H1 (cell line): ENCODE measurements at regions not wholly inside any gene's neighbourhood (a gene's known extent, or its start where the extent isn't known, plus 50 kb on each side); places are given as distances from the start of the nearest gene placed in this dataset.

Source experiments
- CTCF ChIA-PET: fragments of 300-600 bp; sonication (Branson Sonifier 250); formaldehyde crosslinking; loops from one replicate; lab custom pipeline; 2021; ENCODE audit not compliant: partially characterized antibody; lab: Charles Lee
- POLR2A ChIA-PET: fragments of 300-600 bp; sonication (Branson Sonifier 250); formaldehyde crosslinking; loops from one replicate; lab custom pipeline; 2021; ENCODE audit warnings: inconsistent platforms; ENCODE audit not compliant: partially characterized antibody; lab: Charles Lee
- DNase-seq, 2 experiments: peaks; one replicate each; pipeline versions ENCODE4 v3.0.0 to v3.0.0-alpha.2; 2010 to 2022; ENCODE audit warnings: low spot score in 2 of 2, low read depth in 1 of 2, mixed read lengths in 1 of 2
- FAIRE-seq: peaks from 2 replicates; lab custom pipeline; 2011; peaks lifted over from hg19 to GRCh38; lab: Jason Lieb, UNC
- H2AFZ ChIP-seq: 2 replicates; pipeline ENCODE4 v1.8.1; 2012; ENCODE audit warnings: low read length, inconsistent platforms
- H2AK5ac ChIP-seq: 2 replicates; pipeline ENCODE4 v1.6.1; 2013; ENCODE audit warnings: low read depth, low read length
- H2BK120ac ChIP-seq: replicated peaks from 2 replicates; pipeline ENCODE3; 2013; ENCODE audit warnings: low read depth, low read length, inconsistent platforms
- H2BK12ac ChIP-seq: 2 replicates; pipeline ENCODE4 v1.6.1; 2013; ENCODE audit warnings: low read depth, low read length
- H2BK15ac ChIP-seq: 2 replicates; pipeline ENCODE4 v1.6.1; 2013; ENCODE audit warnings: low read length
- H2BK20ac ChIP-seq: 2 replicates; pipeline ENCODE4 v1.6.1; 2013; ENCODE audit warnings: low read length
- H2BK5ac ChIP-seq: 2 replicates; pipeline ENCODE4 v1.6.1; 2013; ENCODE audit warnings: low read depth, low read length
- H3K14ac ChIP-seq: 2 replicates; pipeline ENCODE4 v1.6.1; 2013; ENCODE audit warnings: inconsistent platforms; ENCODE audit not compliant: insufficient read length
- H3K18ac ChIP-seq: 2 replicates; pipeline ENCODE4 v1.6.1; 2013; ENCODE audit warnings: low read length; ENCODE audit errors: extremely low read depth
- H3K23ac ChIP-seq: 2 replicates; pipeline ENCODE4 v1.6.1; 2013; ENCODE audit warnings: inconsistent platforms; ENCODE audit not compliant: insufficient read length
- H3K23me2 ChIP-seq: 2 replicates; pipeline ENCODE4 v1.6.1; 2013; ENCODE audit warnings: low read depth, low read length
- H3K27ac ChIP-seq: 2 replicates; pipeline ENCODE4 v1.6.1; 2011; ENCODE audit warnings: low read depth, low read length, inconsistent platforms
- H3K27me3 ChIP-seq, 4 experiments: replicated peaks in 1 of 4; 1 replicate in 1 of 4; 2 replicates in 3 of 4; pipeline versions ENCODE4 v1.6.1 to v1.8.1; 2011 to 2013; ENCODE audit warnings: low read length in 3 of 4, mild to moderate bottlenecking in 3 of 4, inconsistent platforms in 2 of 4, mixed read lengths in 2 of 4, moderate library complexity in 1 of 4; ENCODE audit not compliant: control insufficient read depth in 3 of 4, insufficient read depth in 3 of 4; ENCODE audit errors: extremely low read depth in 1 of 4
- H3K36me3 ChIP-seq, 4 experiments: 2 replicates each; pipeline versions ENCODE4 v1.6.1 to v1.8.1; 2011 to 2013; ENCODE audit warnings: mild to moderate bottlenecking in 4 of 4, low read length in 3 of 4, moderate library complexity in 2 of 4, control low read depth in 1 of 4, inconsistent platforms in 1 of 4; ENCODE audit not compliant: insufficient read depth in 4 of 4, control insufficient read depth in 2 of 4
- H3K4ac ChIP-seq: replicated peaks from 2 replicates; pipeline ENCODE3; 2013; ENCODE audit warnings: low read length, low read depth, mixed read lengths, inconsistent platforms; ENCODE audit not compliant: insufficient read length
- H3K4me1 ChIP-seq, 4 experiments: replicated peaks in 1 of 4; 1 replicate in 1 of 4; 2 replicates in 3 of 4; pipeline versions ENCODE4 v1.6.1 to v1.8.1; 2011 to 2013; ENCODE audit warnings: low read length in 3 of 4, inconsistent platforms in 2 of 4, mixed read lengths in 1 of 4; ENCODE audit not compliant: insufficient read depth in 4 of 4, control insufficient read depth in 3 of 4
- H3K4me2 ChIP-seq, 2 experiments: 2 replicates each; pipeline versions ENCODE4 v1.6.1 to v1.8.1; 2011 to 2013; ENCODE audit warnings: low read depth in 2 of 2, low read length in 2 of 2, control low read depth in 1 of 2, inconsistent platforms in 1 of 2, mild to moderate bottlenecking in 1 of 2; ENCODE audit not compliant: insufficient read depth in 1 of 2
- H3K4me3 ChIP-seq, 4 experiments: fragments of 200-600, 300-600 bp in 1 of 4; sonication (generic), shearing (Covaris generic), sonication (Bioruptor Twin) in 1 of 4; 2 replicates each; pipeline versions ENCODE4 v1.5.1 to v1.8.1; 2011 to 2016; ENCODE audit warnings: low read length in 4 of 4, low read depth in 3 of 4, control low read depth in 2 of 4, inconsistent platforms in 2 of 4, mild to moderate bottlenecking in 2 of 4, mixed read lengths in 1 of 4, moderate library complexity in 1 of 4; ENCODE audit not compliant: insufficient read depth in 2 of 4; ENCODE audit errors: extremely low read depth in 1 of 4
- H3K56ac ChIP-seq: replicated peaks from 2 replicates; pipeline ENCODE3; 2013; ENCODE audit warnings: low read depth, mild to moderate bottlenecking, mixed read lengths, low read length, inconsistent platforms; ENCODE audit not compliant: insufficient read length
- H3K79me1 ChIP-seq: 2 replicates; pipeline ENCODE4 v1.6.1; 2013; ENCODE audit warnings: low read depth, low read length, control low read depth
- H3K79me2 ChIP-seq, 2 experiments: 2 replicates each; pipeline versions ENCODE4 v1.6.1 to v1.8.1; 2012 to 2013; ENCODE audit warnings: low read length in 2 of 2, mild to moderate bottlenecking in 2 of 2, inconsistent platforms in 1 of 2; ENCODE audit not compliant: insufficient read depth in 2 of 2, control insufficient read depth in 1 of 2
- H3K9ac ChIP-seq, 4 experiments: replicated peaks in 1 of 4; 1 replicate in 1 of 4; 2 replicates in 3 of 4; pipeline versions ENCODE4 v1.6.1 to v1.8.1; 2011 to 2013; ENCODE audit warnings: low read depth in 3 of 4, low read length in 3 of 4, control low read depth in 2 of 4, mild to moderate bottlenecking in 2 of 4, moderate library complexity in 2 of 4, inconsistent platforms in 1 of 4; ENCODE audit errors: extremely low read depth in 1 of 4
- H3K9me3 ChIP-seq, 2 experiments: 2 replicates each; pipeline versions ENCODE4 v1.6.1 to v1.8.1; 2012 to 2013; ENCODE audit warnings: mild to moderate bottlenecking in 2 of 2, moderate library complexity in 2 of 2, control low read depth in 1 of 2, inconsistent platforms in 1 of 2, low read depth in 1 of 2, low read length in 1 of 2, mixed read lengths in 1 of 2; ENCODE audit not compliant: insufficient read depth in 2 of 2
- H4K20me1 ChIP-seq, 2 experiments: replicated peaks in 1 of 2; 2 replicates each; pipeline versions ENCODE3 to v1.8.1; 2011 to 2013; ENCODE audit warnings: inconsistent platforms in 2 of 2, low read length in 2 of 2, mild to moderate bottlenecking in 1 of 2; ENCODE audit not compliant: insufficient read depth in 2 of 2, control insufficient read depth in 1 of 2
- H4K5ac ChIP-seq: 2 replicates; pipeline ENCODE4 v1.6.1; 2013; ENCODE audit warnings: low read length, low read depth, mixed read lengths, inconsistent platforms; ENCODE audit not compliant: insufficient read length
- H4K8ac ChIP-seq: 2 replicates; pipeline ENCODE4 v1.8.0; 2013; ENCODE audit warnings: mild to moderate bottlenecking, moderate library complexity, low read length, inconsistent platforms; ENCODE audit not compliant: insufficient read depth; ENCODE audit errors: extremely low read depth
- H4K91ac ChIP-seq: replicated peaks from 2 replicates; pipeline ENCODE3; 2013; ENCODE audit warnings: low read length, mixed read lengths, inconsistent platforms; ENCODE audit not compliant: insufficient read length
- JUN ChIP-seq: IDR thresholded peaks from 2 replicates; pipeline ENCODE4 v1.6.1; 2011; ENCODE audit warnings: low read depth, mild to moderate bottlenecking, improper control_type of control experiment, low read length
- MAFK ChIP-seq: IDR thresholded peaks from 2 replicates; pipeline ENCODE4 v1.6.1; 2012; ENCODE audit warnings: low read depth, mild to moderate bottlenecking, improper control_type of control experiment, low read length
- WGBS, 2 experiments: shearing (Covaris generic) in 1 of 2; methylation state at CpG; one replicate each; pipeline versions ENCODE4 v1.1.6 to v1.1.7; 2013 to 2015; ENCODE audit warnings: low lambda C conversion rate in 2 of 2, mixed read lengths in 2 of 2, inconsistent platforms in 1 of 2, low coverage in 1 of 2, missing lambda C conversion rate in 1 of 2; ENCODE audit not compliant: insufficient replicate concordance in 2 of 2, insufficient coverage in 1 of 2, insufficient read length in 1 of 2; ENCODE audit errors: extremely low coverage in 1 of 2, missing lambda C conversion rate in 1 of 2; 5-methylcytosine and 5-hydroxymethylcytosine counted together

DNA sequence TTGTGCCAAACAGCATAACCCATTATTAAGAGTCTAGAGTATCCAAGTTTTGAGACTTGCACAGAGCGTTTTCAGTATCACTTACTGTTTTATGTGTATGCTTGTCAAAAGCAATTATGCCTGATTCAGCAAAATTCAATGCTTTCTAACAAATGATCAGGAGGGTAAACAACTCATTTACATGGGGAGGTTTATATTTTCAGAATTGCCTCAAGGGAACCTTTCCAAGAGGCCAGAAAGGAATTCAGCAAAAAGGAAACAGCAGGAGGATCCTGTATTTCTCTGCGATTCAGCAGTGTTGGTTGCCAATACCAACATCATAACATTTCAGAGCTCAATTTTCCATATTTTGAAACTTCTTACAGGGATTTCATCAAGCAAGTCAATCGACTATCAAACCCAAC is 69.3 kb upstream of the DAB2 start:
- H3K56ac ChIP-seq = no peak overlapping the region
- H3K9me3 ChIP-seq = no peaks in the 10 kb centered on the region
- peak; percentile 76; the same call in 1 of the 2 replicates for TF ChIP-seq MAFK
- no peak for TF ChIP-seq JUN
- H3K9ac ChIP-seq = no peak overlapping the region
- H4K8ac ChIP-seq = no peak overlapping the region
- ChIA-PET POLR2A (no interaction called here), CTCF (interaction anchor here (0.7 to 1.1 kb wide), 2 partner anchors 8 to 274 kb away, joined by 3 read pairs; partner anchors contain the start of gene FYB1)
- no peak overlapping the region for H2BK15ac ChIP-seq
- no peak overlapping the region for H2BK12ac ChIP-seq
- FAIRE-seq = no peak
- H3K79me2 ChIP-seq = no peaks in the 10 kb centered on the region
- H3K79me1 ChIP-seq = no peaks in the 10 kb centered on the region
- H3K23ac ChIP-seq = no peak overlapping the region
- H3K36me3 ChIP-seq = no peaks in the 10 kb centered on the region
- no peaks in the 10 kb centered on the region for H4K20me1 ChIP-seq
- WGBS, 2 experiments = 85% methylated on average over 3 of the region's 3 CpGs; no CpG with 5 or more reads in 1 of the 2 experiments
- H4K91ac ChIP-seq = no peak overlapping the region
- no peaks in the 10 kb centered on the region for H3K23me2 ChIP-seq
- no peak overlapping the region for H2BK120ac ChIP-seq
- H3K4me2 ChIP-seq = no peak overlapping the region
- H3K4me3 ChIP-seq = no peak overlapping the region
- peak overlapping the region; percentile 61; the same call in 1 of the 2 replicates for H2AFZ ChIP-seq
- no peak overlapping the region for H4K5ac ChIP-seq
- DNase-seq = no peak
- no peak overlapping the region for H3K14ac ChIP-seq
- H3K4ac ChIP-seq = no peak overlapping the region
- H3K27ac ChIP-seq = no peak overlapping the region
- no peak overlapping the region for H3K18ac ChIP-seq
- H2BK20ac ChIP-seq = no peak overlapping the region
- no peaks in the 10 kb centered on the region; a peak in 2 of 7 replicates for H3K4me1 ChIP-seq
- H2BK5ac ChIP-seq = no peak overlapping the region
- no peak overlapping the region for H2AK5ac ChIP-seq
- H3K27me3 ChIP-seq = no peaks in the 10 kb centered on the region
